ENCODE measurements at regions not wholly inside any gene's neighbourhood (a gene's known extent, or its start where the extent isn't known, plus 50 kb on each side); places are given as distances from the start of the nearest gene placed in this dataset.

DNA sequence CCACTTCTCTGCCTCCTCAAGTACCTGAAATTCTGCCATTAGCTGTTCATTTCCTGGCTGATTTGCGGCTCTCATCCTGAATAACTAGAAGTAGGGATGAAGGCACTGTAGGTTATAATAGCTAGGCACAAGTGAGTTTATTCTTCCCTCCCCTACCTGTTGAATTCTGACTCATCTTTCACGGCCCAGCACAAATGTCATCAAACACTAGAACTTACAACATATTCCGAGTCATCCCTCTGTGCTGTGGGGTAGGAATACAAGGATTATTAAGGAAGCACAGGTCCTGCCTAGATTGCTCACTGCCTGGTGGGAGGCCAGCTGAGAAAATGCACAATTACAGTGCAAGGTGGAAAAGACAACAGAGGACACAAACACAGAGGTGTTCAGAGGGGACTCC is 103.7 kb upstream of the ASIC2 start:
- Mint-ChIP-seq H3K4me1 (no peaks in the 10 kb centered on the region), H3K27ac (no peak overlapping the region), H3K27me3 (peaks cover 5 to 10% of the 10 kb centered on the region in 2 donors), H3K9me3 (peaks cover 0 to 20% (median 7%) of the 10 kb centered on the region in 3 donors), H3K36me3 (no peaks in the 10 kb centered on the region), H3K4me3 (no peak overlapping the region)
- ChIA-PET CTCF (no interaction called here), POLR2A (no interaction called here)
- no peak for DNase-seq
- Histone ChIP-seq H3K9me3 (no peaks in the 10 kb centered on the region), H3K27ac (ENCODE audit: low read length) (no peak overlapping the region), H3K27me3 (replicated peaks in 1 of 2; ENCODE audit: control insufficient read depth in 2 of 2, extremely low read depth in 1 of 2, insufficient read depth in 2 of 2, low read length in 1 of 2) (no peaks in the 10 kb centered on the region), H3K4me3 (ENCODE audit: control insufficient read depth in 1 of 2, extremely low read depth in 1 of 2, low read length in 1 of 2) (no peak overlapping the region), H3K36me3 (ENCODE audit: control insufficient read depth in 2 of 2, extremely low read depth in 1 of 2, insufficient read depth in 1 of 2, low read length in 1 of 2) (no peaks in the 10 kb centered on the region), H3K4me1 (ENCODE audit: control insufficient read depth in 1 of 2, extremely low read depth in 1 of 2, insufficient read depth in 2 of 2, low read length in 2 of 2) (no peaks in the 10 kb centered on the region)
- no peak for ATAC-seq (replicated peaks in 1 of 4)
- no CpG with 5 or more reads among the region's 3 CpGs for WGBS (ENCODE audit: insufficient coverage)

DNA sequence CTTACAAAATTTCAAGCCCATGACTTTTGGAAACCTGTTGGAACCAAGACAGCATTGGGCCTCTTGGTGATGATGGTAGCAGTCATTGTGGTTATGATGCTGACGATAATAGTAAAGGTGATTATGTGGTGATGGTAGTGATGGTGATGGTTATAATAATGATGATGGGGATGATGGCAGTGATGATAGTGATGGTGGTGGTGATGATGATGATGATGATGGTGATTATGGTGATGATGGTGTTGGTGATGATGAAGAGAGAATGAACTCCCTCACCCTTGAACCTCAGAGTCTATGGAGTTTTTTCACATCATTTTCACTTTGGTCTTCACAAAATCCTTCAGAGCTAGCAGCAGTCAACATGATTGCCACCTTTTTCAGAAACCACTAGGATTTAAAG is 105.3 kb upstream of the ASIC2 start:
- Mint-ChIP-seq H3K9me3 (peaks cover 0 to 19% (median 3%) of the 10 kb centered on the region in 3 donors), H3K4me1 (no peaks in the 10 kb centered on the region), H3K4me3 (no peak overlapping the region), H3K27me3 (peaks cover 6 to 10% of the 10 kb centered on the region in 2 donors), H3K36me3 (no peaks in the 10 kb centered on the region), H3K27ac (no peak overlapping the region)
- no peaks in the 10 kb centered on the region for H3K9me3 ChIP-seq
- no peaks in the 10 kb centered on the region for H3K4me1 ChIP-seq (ENCODE audit: control insufficient read depth in 1 of 2, extremely low read depth in 1 of 2, insufficient read depth in 2 of 2, low read length in 2 of 2)
- ChIA-PET POLR2A (no interaction called here), CTCF (no interaction called here)
- no peaks in the 10 kb centered on the region for H3K27me3 ChIP-seq (replicated peaks in 1 of 2; ENCODE audit: control insufficient read depth in 2 of 2, extremely low read depth in 1 of 2, insufficient read depth in 2 of 2, low read length in 1 of 2)
- no peak for DNase-seq
- no peak for ATAC-seq (replicated peaks in 1 of 4)
- WGBS (ENCODE audit: insufficient coverage), result 88% methylated on average over 1 of the region's 1 CpG
- H3K36me3 ChIP-seq (ENCODE audit: control insufficient read depth in 2 of 2, extremely low read depth in 1 of 2, insufficient read depth in 1 of 2, low read length in 1 of 2), result no peaks in the 10 kb centered on the region
- no peak overlapping the region for H3K27ac ChIP-seq (ENCODE audit: low read length)
- no peak overlapping the region for H3K4me3 ChIP-seq (ENCODE audit: control insufficient read depth in 1 of 2, extremely low read depth in 1 of 2, low read length in 1 of 2)

DNA sequence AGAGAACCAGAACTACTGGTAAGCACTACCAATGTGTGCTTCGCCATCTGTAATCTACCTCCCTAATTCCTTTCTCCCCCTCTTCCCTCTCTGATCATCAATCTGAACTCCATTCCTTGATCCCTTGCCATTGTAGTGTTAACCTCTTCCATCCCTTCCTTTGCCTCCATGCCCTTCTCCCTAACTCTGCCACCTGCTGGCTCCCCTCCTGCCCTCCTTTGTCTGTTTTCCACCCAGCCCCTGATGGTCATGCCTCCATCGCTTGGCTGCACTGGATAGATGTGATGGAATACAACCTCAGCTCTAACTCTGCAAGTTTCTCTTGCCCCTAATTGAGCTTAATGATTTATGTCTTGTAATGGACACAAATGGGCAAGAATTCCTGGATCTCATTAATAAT is 108.2 kb upstream of the ASIC2 start:
- POLR2A ChIA-PET, result no interaction called here
- H3K36me3 ChIP-seq (ENCODE audit: control insufficient read depth in 2 of 2, extremely low read depth in 1 of 2, insufficient read depth in 1 of 2, low read length in 1 of 2), result no peaks in the 10 kb centered on the region
- Mint-ChIP-seq H3K9me3 (peaks cover 0 to 8% (median 0%) of the 10 kb centered on the region in 3 donors), H3K27ac (no peak overlapping the region), H3K36me3 (no peaks in the 10 kb centered on the region), H3K27me3 (peaks cover 13 to 16% of the 10 kb centered on the region in 2 donors), H3K4me3 (no peak overlapping the region), H3K4me1 (no peaks in the 10 kb centered on the region)
- no peaks in the 10 kb centered on the region for H3K9me3 ChIP-seq
- no peak overlapping the region for H3K27ac ChIP-seq (ENCODE audit: low read length)
- no peak overlapping the region for H3K4me3 ChIP-seq (ENCODE audit: control insufficient read depth in 1 of 2, extremely low read depth in 1 of 2, low read length in 1 of 2)
- H3K27me3 ChIP-seq (replicated peaks in 1 of 2; ENCODE audit: control insufficient read depth in 2 of 2, extremely low read depth in 1 of 2, insufficient read depth in 2 of 2, low read length in 1 of 2), result no peaks in the 10 kb centered on the region
- ATAC-seq (replicated peaks in 1 of 4), result no peak
- CTCF ChIA-PET, result interaction anchor here in 1 of 2 donors (0.6 kb wide), 1 partner anchor 9 kb away, joined by 4 read pairs; no protein-coding TSS in a partner anchor
- 80% methylated on average over 1 of the region's 2 CpGs for WGBS (ENCODE audit: insufficient coverage)
- no peak for DNase-seq
- no peaks in the 10 kb centered on the region for H3K4me1 ChIP-seq (ENCODE audit: control insufficient read depth in 1 of 2, extremely low read depth in 1 of 2, insufficient read depth in 2 of 2, low read length in 2 of 2)

- Mint-ChIP-seq H3K9me3 (peaks cover 0 to 7% (median 0%) of the 10 kb centered on the region in 3 donors), H3K27ac (no peak overlapping the region), H3K27me3 (peaks cover 16 to 21% of the 10 kb centered on the region in 2 donors), H3K4me3 (no peak overlapping the region), H3K36me3 (no peaks in the 10 kb centered on the region), H3K4me1 (no peaks in the 10 kb centered on the region)
- Histone ChIP-seq H3K27ac (ENCODE audit: low read length) (no peak overlapping the region), H3K36me3 (ENCODE audit: control insufficient read depth in 2 of 2, extremely low read depth in 1 of 2, insufficient read depth in 1 of 2, low read length in 1 of 2) (no peaks in the 10 kb centered on the region), H3K27me3 (replicated peaks in 1 of 2; ENCODE audit: control insufficient read depth in 2 of 2, extremely low read depth in 1 of 2, insufficient read depth in 2 of 2, low read length in 1 of 2) (no peaks in the 10 kb centered on the region), H3K4me3 (ENCODE audit: control insufficient read depth in 1 of 2, extremely low read depth in 1 of 2, low read length in 1 of 2) (no peak overlapping the region), H3K9me3 (no peaks in the 10 kb centered on the region), H3K4me1 (ENCODE audit: control insufficient read depth in 1 of 2, extremely low read depth in 1 of 2, insufficient read depth in 2 of 2, low read length in 2 of 2) (no peaks in the 10 kb centered on the region)
- CTCF ChIA-PET, result no interaction called here
- no peak for DNase-seq
- ATAC-seq (replicated peaks in 1 of 4), result no peak
- POLR2A ChIA-PET, result no interaction called here
Observed at GRCh38 chr17:33403194-33403593, 110.1 kb upstream of the ASIC2 start.

- ChIA-PET POLR2A (no interaction called here), CTCF (interaction anchor here in 1 of 2 donors (0.6 kb wide), 1 partner anchor 224 kb away, joined by 3 read pairs; no protein-coding TSS in a partner anchor)
- Mint-ChIP-seq H3K4me1 (no peaks in the 10 kb centered on the region), H3K27me3 (peaks cover 16 to 27% of the 10 kb centered on the region in 2 donors), H3K36me3 (no peaks in the 10 kb centered on the region), H3K9me3 (peaks cover 0 to 4% (median 0%) of the 10 kb centered on the region in 3 donors), H3K4me3 (no peak overlapping the region), H3K27ac (no peak overlapping the region)
- Histone ChIP-seq H3K9me3 (no peaks in the 10 kb centered on the region), H3K27ac (ENCODE audit: low read length) (no peak overlapping the region), H3K4me1 (ENCODE audit: control insufficient read depth in 1 of 2, extremely low read depth in 1 of 2, insufficient read depth in 2 of 2, low read length in 2 of 2) (no peaks in the 10 kb centered on the region), H3K27me3 (replicated peaks in 1 of 2; ENCODE audit: control insufficient read depth in 2 of 2, extremely low read depth in 1 of 2, insufficient read depth in 2 of 2, low read length in 1 of 2) (no peaks in the 10 kb centered on the region), H3K36me3 (ENCODE audit: control insufficient read depth in 2 of 2, extremely low read depth in 1 of 2, insufficient read depth in 1 of 2, low read length in 1 of 2) (no peaks in the 10 kb centered on the region), H3K4me3 (ENCODE audit: control insufficient read depth in 1 of 2, extremely low read depth in 1 of 2, low read length in 1 of 2) (no peak overlapping the region)
- ATAC-seq (replicated peaks in 1 of 4) (no peak), DNase-seq (no peak)
- 56% methylated on average over 2 of the region's 4 CpGs for WGBS (ENCODE audit: insufficient coverage)
Observed at GRCh38 chr17:33404070-33404819, 111.2 kb upstream of the ASIC2 start.

GRCh38 chr17:33416131-33416530 is 123.0 kb upstream of the ASIC2 start:
- H3K36me3 Mint-ChIP-seq, result no peaks in the 10 kb centered on the region
- H3K27ac Mint-ChIP-seq, result no peak overlapping the region
- H3K4me3 Mint-ChIP-seq, result no peak overlapping the region
- ChIA-PET POLR2A (no interaction called here), CTCF (no interaction called here)
- ATAC-seq (replicated peaks in 1 of 4) (no peak), DNase-seq (no peak)
- peaks cover 8 to 17% of the 10 kb centered on the region in 2 donors for H3K27me3 Mint-ChIP-seq
- H3K9me3 ChIP-seq, result no peaks in the 10 kb centered on the region
- H3K4me3 ChIP-seq (ENCODE audit: control insufficient read depth in 1 of 2, extremely low read depth in 1 of 2, low read length in 1 of 2), result no peak overlapping the region
- H3K9me3 Mint-ChIP-seq, result peaks cover 0 to 8% (median 0%) of the 10 kb centered on the region in 3 donors
- no peaks in the 10 kb centered on the region for H3K4me1 Mint-ChIP-seq
- no peaks in the 10 kb centered on the region for H3K36me3 ChIP-seq (ENCODE audit: control insufficient read depth in 2 of 2, extremely low read depth in 1 of 2, insufficient read depth in 1 of 2, low read length in 1 of 2)
- 0% methylated on average over 1 of the region's 2 CpGs for WGBS (ENCODE audit: insufficient coverage)
- peaks cover 0 to 15% of the 10 kb centered on the region in 2 experiments for H3K27me3 ChIP-seq (replicated peaks in 1 of 2; ENCODE audit: control insufficient read depth in 2 of 2, extremely low read depth in 1 of 2, insufficient read depth in 2 of 2, low read length in 1 of 2)
- H3K4me1 ChIP-seq (ENCODE audit: control insufficient read depth in 1 of 2, extremely low read depth in 1 of 2, insufficient read depth in 2 of 2, low read length in 2 of 2), result no peaks in the 10 kb centered on the region
- no peak overlapping the region for H3K27ac ChIP-seq (ENCODE audit: low read length)
